Tibial nerve (tissue), 4 donors: ENCODE measurements at regions not wholly inside any gene's neighbourhood (a gene's known extent, or its start where the extent isn't known, plus 50 kb on each side); places are given as distances from the start of the nearest gene placed in this dataset.
"Not testable (repeated sequence)": the region's sequence is repeated elsewhere in the genome, so short reads cannot be mapped to it uniquely, and the experiment has no call there.

Source experiments
- DNase-seq, 2 donors: peaks; one replicate each; pipeline ENCODE4 v3.0.0-alpha.2; 2019; ENCODE audit warnings: low spot score in 2 of 2
- H3K27ac ChIP-seq, 4 donors: fragments of 200-600 bp; sonication (generic) in 3 of 4; one replicate each; pipeline ENCODE4 v1.5.1; 2017 to 2019; ENCODE audit warnings: mild to moderate bottlenecking in 1 of 4
- H3K27me3 ChIP-seq, 2 donors: fragments of 200-600 bp; sonication (generic) in 1 of 2; one replicate each; pipeline versions ENCODE4 v1.5.1 to v1.6.0; 2017 to 2019
- H3K36me3 ChIP-seq, 3 donors: fragments of 200-600 bp; sonication (generic); one replicate each; pipeline ENCODE4 v1.5.1; 2018 to 2019
- H3K4me1 ChIP-seq, 4 donors: fragments of 200-600 bp; sonication (generic) in 3 of 4; one replicate each; pipeline ENCODE4 v1.5.1; 2017 to 2019
- H3K4me3 ChIP-seq, 4 donors: fragments of 200-600 bp; sonication (generic) in 3 of 4; one replicate each; pipeline ENCODE4 v1.5.1; 2017 to 2019; ENCODE audit warnings: mild to moderate bottlenecking in 1 of 4, moderate library complexity in 1 of 4
- H3K9me3 ChIP-seq, 4 donors: fragments of 200-600 bp; sonication (generic) in 3 of 4; one replicate each; pipeline ENCODE4 v1.5.1; 2017 to 2019
- CTCF ChIP-seq, 5 experiments: fragments of 200-600 bp in 3 of 5; fragments of 450-650 bp in 2 of 5; sonication (generic) in 3 of 5; IDR thresholded peaks; one replicate each; pipeline ENCODE4 v1.5.1; 2016 to 2019; ENCODE audit warnings: antibody characterized with exemption in 5 of 5, mild to moderate bottlenecking in 3 of 5, moderate library complexity in 2 of 5
- EP300 ChIP-seq, 2 donors: sonication (generic); formaldehyde crosslinking; IDR thresholded peaks; one replicate each; pipeline ENCODE4 v1.6.1; 2017; ENCODE audit warnings: antibody characterized with exemption in 2 of 2, mild to moderate bottlenecking in 1 of 2
- POLR2A ChIP-seq, 2 donors: fragments of 450-650 bp; IDR thresholded peaks; one replicate each; pipeline ENCODE4 v1.6.1; 2017; ENCODE audit warnings: antibody characterized with exemption in 2 of 2, mild to moderate bottlenecking in 2 of 2, moderate library complexity in 2 of 2
- WGBS, 2 donors: methylation state at CpG; one replicate each; pipeline ENCODE4 v1.1.5; 2018; 5-methylcytosine and 5-hydroxymethylcytosine counted together

GRCh38 chr17:16853661-16854320 is 118.1 kb downstream of the TNFRSF13B start:
- Histone ChIP-seq H3K4me3 (no peak overlapping the region), H3K4me1 (no peaks in the 10 kb centered on the region), H3K9me3 (no peaks in the 10 kb centered on the region), H3K27me3 (no peaks in the 10 kb centered on the region), H3K27ac (no peak overlapping the region), H3K36me3 (no peaks in the 10 kb centered on the region)
- DNase-seq, result no peak
- TF ChIP-seq EP300 (IDR thresholded peaks at IDR 0.05) (no peak), POLR2A (IDR thresholded peaks at IDR 0.05) (no peak), CTCF (IDR thresholded peaks at IDR 0.05) (no peak)
- 84 to 87% methylated on average over 30 of the region's 30 CpGs for WGBS, 2 donors

GRCh38 chr17:16849861-16850260 is 122.1 kb downstream of the TNFRSF13B start:
- not testable (repeated sequence) for H3K9me3 ChIP-seq, H3K4me3 ChIP-seq, H3K27me3 ChIP-seq, H3K27ac ChIP-seq, H3K4me1 ChIP-seq, H3K36me3 ChIP-seq, DNase-seq
- WGBS, 2 donors, result 67 to 68% methylated on average over 5 of the region's 7 CpGs

- not testable (repeated sequence) for H3K4me1 ChIP-seq, DNase-seq, H3K36me3 ChIP-seq, H3K27ac ChIP-seq, H3K27me3 ChIP-seq, H3K4me3 ChIP-seq, H3K9me3 ChIP-seq
- WGBS, 2 donors, result no CpG with 5 or more reads among the region's 14 CpGs
Measured at GRCh38 chr17:16848997-16849396, 122.9 kb downstream of the TNFRSF13B start.

GRCh38 chr17:16845098-16845497 is 126.8 kb downstream of the TNFRSF13B start:
- H3K27me3 ChIP-seq, H3K9me3 ChIP-seq, DNase-seq, H3K4me3 ChIP-seq, H3K36me3 ChIP-seq, H3K27ac ChIP-seq, H3K4me1 ChIP-seq: not testable (repeated sequence)
- WGBS, 2 donors, result no CpG with 5 or more reads among the region's 9 CpGs

- H3K9me3 ChIP-seq, result not testable (repeated sequence)
Measured at GRCh38 chr17:16844669-16845068, 127.2 kb downstream of the TNFRSF13B start.

GRCh38 chr17:16843511-16843910 is 128.4 kb downstream of the TNFRSF13B start:
- not testable (repeated sequence) for H3K4me1 ChIP-seq, H3K9me3 ChIP-seq, DNase-seq, H3K27ac ChIP-seq, H3K4me3 ChIP-seq, H3K27me3 ChIP-seq, H3K36me3 ChIP-seq
- 60 to 80% methylated on average over 1 to 2 of the region's 7 CpGs for WGBS, 2 donors

More at GRCh38 chr17:16844669-16845068, 127.2 kb downstream of the TNFRSF13B start:
- not testable (repeated sequence) for H3K36me3 ChIP-seq, H3K4me1 ChIP-seq, H3K27me3 ChIP-seq, H3K4me3 ChIP-seq, DNase-seq, H3K27ac ChIP-seq
- 38% methylated on average over 3 of the region's 6 CpGs; no CpG with 5 or more reads in 1 of the 2 donors for WGBS, 2 donors

- not testable (repeated sequence) for H3K4me3 ChIP-seq, H3K9me3 ChIP-seq, DNase-seq, H3K27me3 ChIP-seq, H3K4me1 ChIP-seq, H3K36me3 ChIP-seq, H3K27ac ChIP-seq
- 28 to 36% methylated on average over 2 to 3 of the region's 6 CpGs for WGBS, 2 donors
Measured at GRCh38 chr17:16842346-16842745, 129.6 kb downstream of the TNFRSF13B start.

- WGBS, 2 donors, result no CpG with 5 or more reads among the region's 10 CpGs
- H3K9me3 ChIP-seq, H3K27ac ChIP-seq, H3K36me3 ChIP-seq, H3K4me1 ChIP-seq, H3K4me3 ChIP-seq, H3K27me3 ChIP-seq, DNase-seq: not testable (repeated sequence)
Measured at GRCh38 chr17:16841896-16842295, 130.0 kb downstream of the TNFRSF13B start.

- no CpG with 5 or more reads among the region's 9 CpGs for WGBS, 2 donors
- DNase-seq, result not testable (repeated sequence)
Measured at GRCh38 chr17:16840219-16840618, 131.7 kb downstream of the TNFRSF13B start.

GRCh38 chr17:16839242-16840175 is 132.4 kb downstream of the TNFRSF13B start:
- not testable (repeated sequence) for H3K4me3 ChIP-seq, H3K4me1 ChIP-seq, H3K36me3 ChIP-seq, H3K9me3 ChIP-seq, DNase-seq, H3K27me3 ChIP-seq, H3K27ac ChIP-seq
- WGBS, 2 donors, result 70 to 81% methylated on average over 4 of the region's 16 CpGs

More at GRCh38 chr17:16840219-16840618, 131.7 kb downstream of the TNFRSF13B start:
- not testable (repeated sequence) for H3K27ac ChIP-seq, H3K9me3 ChIP-seq, H3K27me3 ChIP-seq, H3K4me1 ChIP-seq, H3K36me3 ChIP-seq, H3K4me3 ChIP-seq

GRCh38 chr17:16838795-16839194 is 133.1 kb downstream of the TNFRSF13B start:
- H3K27me3 ChIP-seq, DNase-seq, H3K36me3 ChIP-seq, H3K4me1 ChIP-seq, H3K9me3 ChIP-seq, H3K4me3 ChIP-seq, H3K27ac ChIP-seq: not testable (repeated sequence)
- whole genome bisulfite sequencing, 2 donors, result no CpG with 5 or more reads among the region's 6 CpGs

GRCh38 chr17:16838287-16838686 is 133.6 kb downstream of the TNFRSF13B start:
- DNase-seq, H3K36me3 ChIP-seq, H3K4me1 ChIP-seq, H3K27ac ChIP-seq, H3K27me3 ChIP-seq, H3K9me3 ChIP-seq, H3K4me3 ChIP-seq: not testable (repeated sequence)
- WGBS, 2 donors, result 80 to 93% methylated on average over 1 to 4 of the region's 9 CpGs
